LNCAP (cell line): ENCODE measurements at regions not wholly inside any gene's neighbourhood (a gene's known extent, or its start where the extent isn't known, plus 50 kb on each side); places are given as distances from the start of the nearest gene placed in this dataset.

Experiments
- CTCF ChIP-seq: fragments of 450-650 bp; IDR thresholded peaks from 2 replicates; pipeline ENCODE4 v1.5.1; 2017; ENCODE audit warnings: mild to moderate bottlenecking

GRCh38 chr2:198697218-198697617, 760.5 kb downstream of the SATB2 start:
- TF ChIP-seq CTCF = no peak

- no peak for TF ChIP-seq CTCF
Observed at GRCh38 chr2:198695879-198696278, 761.9 kb downstream of the SATB2 start.

GRCh38 chr2:198692907-198693510, 764.7 kb downstream of the SATB2 start:
- no peak for TF ChIP-seq CTCF

GRCh38 chr2:198691236-198691635, 766.5 kb downstream of the SATB2 start:
- TF ChIP-seq CTCF = no peak

- no peak for TF ChIP-seq CTCF
Observed at GRCh38 chr2:198664321-198664720, 793.4 kb downstream of the SATB2 start.

- TF ChIP-seq CTCF = no peak
Observed at GRCh38 chr2:198662905-198663304, 794.8 kb downstream of the SATB2 start.

- TF ChIP-seq CTCF = no peak
Observed at GRCh38 chr2:198660501-198660900, 797.2 kb downstream of the SATB2 start.
